Heart left ventricle (tissue), 16 donors: ENCODE measurements at regions not wholly inside any gene's neighbourhood (a gene's known extent, or its start where the extent isn't known, plus 50 kb on each side); places are given as distances from the start of the nearest gene placed in this dataset.

Experiments
- ATAC-seq, 4 donors: fragments of 200-7000 bp; cut with Tn5 transposase; one replicate each; pipeline ENCODE4 v1.9.1; 2020 to 2022; ENCODE audit warnings: moderate library complexity in 4 of 4, mild to moderate bottlenecking in 3 of 4, moderate number of reproducible peaks in 1 of 4
- DNase-seq, 5 donors: peaks; one replicate each; pipeline ENCODE4 v3.0.0-alpha.2; 2020
- H3K27ac ChIP-seq, 12 donors: fragments of 200-600 bp; sonication (generic) in 4 of 12; one replicate each; pipeline versions ENCODE4 v1.5.0 to v1.8.0; 2016 to 2022; ENCODE audit warnings: mild to moderate bottlenecking in 2 of 12
- H3K27me3 ChIP-seq, 9 donors: fragments of 200-600 bp; sonication (generic) in 2 of 9; one replicate each; pipeline versions ENCODE4 v1.5.1 to v1.8.0; 2016 to 2022; ENCODE audit warnings: mild to moderate bottlenecking in 3 of 9
- H3K36me3 ChIP-seq, 9 donors: fragments of 200-600 bp; sonication (generic) in 2 of 9; one replicate each; pipeline versions ENCODE4 v1.5.0 to v1.8.0; 2018 to 2022; ENCODE audit warnings: mild to moderate bottlenecking in 2 of 9
- H3K4me1 ChIP-seq, 12 donors: fragments of 200-600 bp; sonication (generic) in 4 of 12; one replicate each; pipeline versions ENCODE4 v1.5.0 to v1.8.0; 2016 to 2022; ENCODE audit warnings: mild to moderate bottlenecking in 3 of 12
- H3K4me3 ChIP-seq, 12 donors: fragments of 200-600 bp; sonication (generic) in 4 of 12; one replicate each; pipeline versions ENCODE4 v1.5.0 to v1.8.0; 2017 to 2022; ENCODE audit warnings: mild to moderate bottlenecking in 9 of 12, moderate library complexity in 4 of 12
- H3K9me3 ChIP-seq, 12 donors: fragments of 200-600 bp; sonication (generic) in 4 of 12; one replicate each; pipeline versions ENCODE4 v1.5.0 to v1.8.0; 2016 to 2022; ENCODE audit warnings: mild to moderate bottlenecking in 1 of 12
- CTCF ChIP-seq, 12 donors: fragments of 200-600 bp; sonication (generic) in 4 of 12; IDR thresholded peaks; one replicate each; pipeline versions ENCODE4 v1.5.0 to v1.8.0; 2018 to 2022; ENCODE audit warnings: antibody characterized with exemption in 12 of 12, mild to moderate bottlenecking in 5 of 12
- POLR2A ChIP-seq, 2 donors: fragments of 450-650 bp; IDR thresholded peaks; one replicate each; pipeline ENCODE4 v1.6.1; 2017; ENCODE audit warnings: antibody characterized with exemption in 2 of 2, mild to moderate bottlenecking in 2 of 2, moderate library complexity in 2 of 2
- WGBS, 4 donors: extraction: QIAGEN DNeasy Blood & Tissue Kit in 2 of 4; methylation state at CpG; one replicate each; pipeline versions ENCODE4 v1.1.5 to v1.1.7; 2013 to 2018; 5-methylcytosine and 5-hydroxymethylcytosine counted together
- intact Hi-C, 10 donors: fragments of 100-400 bp; cut with DNase I; formaldehyde crosslinking; loops; one replicate each; pipeline versions ENCODE4 v1.11.1 to v1.14.2; 2022
- donor health status: ischemic (EF 13 %, LVEDD 7.1; RV severe dilation, severe dysfunction).
- donor health status: healthy with polysubstance abuse.
- donor health status: DM: no; HTN: yes; CAD: no.
- donor health status: DM: no; HTN: no; CAD: no.
- donor health status: ischemic (EF 25% LVEDD 6.9; RV normal size, moderate dysfunction).
- donor health status: ischemic (EF 25% LVEDD 5.7; RV mildly dilated, moderate dysfunction).
- donor health status: healthy.
- donor health status: DM: yes; HTN: yes; CAD: no.
- donor health status: ischemic (EF 35%, LVEDD 5.7; RV mildly dilated, moderate dysfunction).
- donor health status: nonischemic (EF 11% LVEDD 7.7; RV severe dilation, severe dysfunction).
- donor health status: DM: yes; HTN: yes; CAD: no.
- donor health status: PGD.
- donor health status: ischemic (EF 29% LVEDD 5.4; RV normal size, mild dysfunction).
- donor health status: nonischemic (EF 23%, LVEDD 6.1; RV moderate dilation, normal function).

- H3K9me3 ChIP-seq = no peaks in the 10 kb centered on the region
- no peak for ATAC-seq
- no peaks in the 10 kb centered on the region for H3K27me3 ChIP-seq
- H3K36me3 ChIP-seq = no peaks in the 10 kb centered on the region
- H3K4me1 ChIP-seq = no peaks in the 10 kb centered on the region
- TF ChIP-seq CTCF (IDR thresholded peaks at IDR 0.05) (no peak), POLR2A (IDR thresholded peaks at IDR 0.05) (no peak)
- 31 to 62% (median 36%) methylated on average over 1 of the region's 1 CpG for WGBS, 4 donors
- intact Hi-C loops = no loop called here
- H3K27ac ChIP-seq = no peak overlapping the region
- H3K4me3 ChIP-seq = no peak overlapping the region
- DNase-seq = no peak
Measured at GRCh38 chr10:65708057-65708456, 1217.8 kb upstream of the LRRTM3 start.

GRCh38 chr10:65710306-65710705 is 1215.5 kb upstream of the LRRTM3 start:
- intact Hi-C loops = no loop called here
- no peak for ATAC-seq
- no peak for TF ChIP-seq CTCF (IDR thresholded peaks at IDR 0.05)
- TF ChIP-seq POLR2A (IDR thresholded peaks at IDR 0.05) = no peak
- Histone ChIP-seq H3K36me3 (no peaks in the 10 kb centered on the region), H3K9me3 (no peaks in the 10 kb centered on the region), H3K4me3 (no peak overlapping the region), H3K4me1 (no peaks in the 10 kb centered on the region), H3K27me3 (no peaks in the 10 kb centered on the region), H3K27ac (no peak overlapping the region)
- WGBS, 4 donors = 79 to 88% (median 84%) methylated on average over 3 of the region's 3 CpGs
- no peak for DNase-seq

GRCh38 chr10:65719790-65720189 is 1206.0 kb upstream of the LRRTM3 start:
- H3K4me1 ChIP-seq = no peaks in the 10 kb centered on the region
- intact Hi-C loops = no loop called here
- H3K4me3 ChIP-seq = no peak overlapping the region
- WGBS, 4 donors = 40 to 56% (median 53%) methylated on average over 1 of the region's 1 CpG
- no peak overlapping the region for H3K27ac ChIP-seq
- no peaks in the 10 kb centered on the region for H3K9me3 ChIP-seq
- no peaks in the 10 kb centered on the region for H3K36me3 ChIP-seq
- DNase-seq (no peak), ATAC-seq (no peak)
- TF ChIP-seq CTCF (IDR thresholded peaks at IDR 0.05) (no peak), POLR2A (IDR thresholded peaks at IDR 0.05) (no peak)
- no peaks in the 10 kb centered on the region for H3K27me3 ChIP-seq

DNA sequence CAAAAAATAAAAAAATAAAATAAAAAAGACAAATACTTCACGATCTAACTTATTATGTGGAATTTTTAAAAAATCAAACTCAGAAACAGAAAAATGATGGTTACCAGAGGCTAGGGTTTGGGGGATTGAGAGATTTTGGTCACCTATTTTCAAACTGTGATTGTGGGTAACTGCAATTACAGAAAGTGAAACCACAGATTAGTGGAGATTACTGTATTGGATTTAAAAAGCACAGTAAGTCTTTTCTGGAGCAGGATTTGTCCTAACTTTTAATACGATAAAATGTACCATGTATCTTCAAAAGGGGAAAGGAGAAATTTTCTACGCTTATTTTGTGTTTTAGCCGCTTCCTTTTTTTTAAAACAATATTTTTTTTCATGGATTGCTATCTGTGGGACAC is 1204.9 kb upstream of the LRRTM3 start:
- intact Hi-C loops = no loop called here
- no peak overlapping the region for H3K27ac ChIP-seq
- no peak for TF ChIP-seq CTCF (IDR thresholded peaks at IDR 0.05)
- no peak for TF ChIP-seq POLR2A (IDR thresholded peaks at IDR 0.05)
- no peaks in the 10 kb centered on the region for H3K9me3 ChIP-seq
- H3K4me1 ChIP-seq = no peaks in the 10 kb centered on the region
- H3K4me3 ChIP-seq = peak overlapping the region in 3 of 12 donors; percentile 1 to 15 (median 11)
- no peaks in the 10 kb centered on the region for H3K27me3 ChIP-seq
- DNase-seq = no peak
- H3K36me3 ChIP-seq = no peaks in the 10 kb centered on the region
- 85 to 91% (median 86%) methylated on average over 4 of the region's 4 CpGs for WGBS, 4 donors
- no peak for ATAC-seq
